ENCODE measurements at regions not wholly inside any gene's neighbourhood (a gene's known extent, or its start where the extent isn't known, plus 50 kb on each side); places are given as distances from the start of the nearest gene placed in this dataset.

- peaks cover 2% of the 10 kb centered on the region; the same call in 1 of the 3 replicates for H3K36me3 Mint-ChIP-seq (ENCODE audit: low read depth)
- H3K27ac Mint-ChIP-seq: no peak overlapping the region
- H3K9me3 Mint-ChIP-seq: peaks cover 2% of the 10 kb centered on the region; the same call in 2 of the 3 replicates
- H3F3A ChIP-seq (replicated peaks; ENCODE audit: low read depth): no peaks in the 10 kb centered on the region
- H3K9me2 ChIP-seq (ENCODE audit: insufficient read depth): no peaks in the 10 kb centered on the region
- no peak for DNase-seq (ENCODE audit: low spot score)
- H3K4me3 Mint-ChIP-seq: no peak overlapping the region
- no peaks in the 10 kb centered on the region for H3K79me2 ChIP-seq (replicated peaks; ENCODE audit: insufficient read depth)
- no peaks in the 10 kb centered on the region for H3K27me3 ChIP-seq (ENCODE audit: insufficient read depth)
- H3K27ac ChIP-seq (ENCODE audit: low read depth): no peak overlapping the region
- H3K4me2 ChIP-seq: no peak overlapping the region
- TF ChIP-seq POLR2AphosphoS5 (IDR thresholded peaks at IDR 0.05; ENCODE audit: low read depth) (no peak), EZH2 (IDR thresholded peaks at IDR 0.05; ENCODE audit: low read depth, unreplicated experiment) (no peak), JUNB (IDR thresholded peaks at IDR 0.05; ENCODE audit: unreplicated experiment) (no peak), ZNF462 (CRISPR knock-in tag; IDR thresholded peaks at IDR 0.05) (no peak), ZNF114 (CRISPR knock-in tag; IDR thresholded peaks at IDR 0.05) (no peak), ZNF331 (CRISPR knock-in tag; IDR thresholded peaks at IDR 0.05; ENCODE audit: low read depth) (no peak), REST (IDR thresholded peaks at IDR 0.05; ENCODE audit: unreplicated experiment) (no peak), STAT1 (IDR thresholded peaks at IDR 0.05; ENCODE audit: unreplicated experiment) (no peak), ETS1 (IDR thresholded peaks at IDR 0.05) (no peak), NANOG (IDR thresholded peaks at IDR 0.05; ENCODE audit: borderline replicate concordance) (no peak), CREB1 (CRISPR knock-in tag; IDR thresholded peaks at IDR 0.05; ENCODE audit: low read depth) (no peak)
- TF ChIP-seq, protein P1, sequence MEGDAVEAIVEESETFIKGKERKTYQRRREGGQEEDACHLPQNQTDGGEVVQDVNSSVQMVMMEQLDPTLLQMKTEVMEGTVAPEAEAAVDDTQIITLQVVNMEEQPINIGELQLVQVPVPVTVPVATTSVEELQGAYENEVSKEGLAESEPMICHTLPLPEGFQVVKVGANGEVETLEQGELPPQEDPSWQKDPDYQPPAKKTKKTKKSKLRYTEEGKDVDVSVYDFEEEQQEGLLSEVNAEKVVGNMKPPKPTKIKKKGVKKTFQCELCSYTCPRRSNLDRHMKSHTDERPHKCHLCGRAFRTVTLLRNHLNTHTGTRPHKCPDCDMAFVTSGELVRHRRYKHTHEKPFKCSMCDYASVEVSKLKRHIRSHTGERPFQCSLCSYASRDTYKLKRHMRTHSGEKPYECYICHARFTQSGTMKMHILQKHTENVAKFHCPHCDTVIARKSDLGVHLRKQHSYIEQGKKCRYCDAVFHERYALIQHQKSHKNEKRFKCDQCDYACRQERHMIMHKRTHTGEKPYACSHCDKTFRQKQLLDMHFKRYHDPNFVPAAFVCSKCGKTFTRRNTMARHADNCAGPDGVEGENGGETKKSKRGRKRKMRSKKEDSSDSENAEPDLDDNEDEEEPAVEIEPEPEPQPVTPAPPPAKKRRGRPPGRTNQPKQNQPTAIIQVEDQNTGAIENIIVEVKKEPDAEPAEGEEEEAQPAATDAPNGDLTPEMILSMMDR (conservative IDR thresholded peaks at IDR 0.05; ENCODE audit: low read depth in 2 of 2): no peak
- no peak for ATAC-seq
- no peak overlapping the region for H3K4me3 ChIP-seq
- H2AFZ ChIP-seq: no peak overlapping the region
- no peaks in the 10 kb centered on the region; the same call in 2 of the 3 replicates for H3K4me1 Mint-ChIP-seq
- H4K20me1 ChIP-seq (replicated peaks; ENCODE audit: insufficient read depth): no peaks in the 10 kb centered on the region
- no peaks in the 10 kb centered on the region for H3K36me3 ChIP-seq (ENCODE audit: insufficient read depth)
- no peaks in the 10 kb centered on the region for H3K4me1 ChIP-seq (ENCODE audit: insufficient read depth)
- H3K27me3 Mint-ChIP-seq (ENCODE audit: insufficient read depth, low read depth, poor library complexity): peaks cover 8% of the 10 kb centered on the region
These were observed 297.0 kb upstream of the ST6GAL2 start for GRCh38 chr2:107182981-107183380.
